GM12892 (cell line): ENCODE measurements at regions not wholly inside any gene's neighbourhood (a gene's known extent, or its start where the extent isn't known, plus 50 kb on each side); places are given as distances from the start of the nearest gene placed in this dataset.

Experiments
- POLR2A ChIP-seq: IDR thresholded peaks from 2 replicates; pipeline ENCODE4 v1.6.1; 2011; ENCODE audit warnings: low read depth, low read length, control low read depth
- POLR2AphosphoS5 ChIP-seq: IDR thresholded peaks from 2 replicates; pipeline ENCODE4 v1.6.1; 2011; ENCODE audit warnings: low read depth, low read length, control low read depth
- TAF1 ChIP-seq: IDR thresholded peaks from 2 replicates; pipeline ENCODE4 v1.6.1; 2011; ENCODE audit warnings: low read depth, mild to moderate bottlenecking, control low read depth, low read length, borderline replicate concordance

DNA sequence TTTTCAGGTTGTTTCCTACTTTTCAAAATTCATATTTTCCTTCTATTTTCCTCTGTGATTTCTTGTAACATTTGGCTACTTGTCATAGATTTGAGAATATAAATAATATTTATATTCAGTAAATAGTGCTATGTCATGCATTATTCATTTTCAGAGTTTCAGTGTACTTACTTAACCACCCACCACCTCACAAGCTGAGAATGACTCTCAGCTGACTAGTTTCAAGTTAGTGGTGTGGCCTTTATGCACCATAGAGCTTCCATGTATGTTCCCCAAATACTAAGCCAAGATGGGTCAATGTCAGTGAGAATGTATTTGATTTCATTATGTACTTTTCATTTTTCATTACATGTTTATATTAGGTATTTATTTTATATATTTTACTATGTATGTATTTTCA, 56.9 kb upstream of the RGS1 start:
- TF ChIP-seq POLR2A (no peak), POLR2AphosphoS5 (no peak), TAF1 (no peak)
